DOHH2 (cell line): ENCODE measurements at regions not wholly inside any gene's neighbourhood (a gene's known extent, or its start where the extent isn't known, plus 50 kb on each side); places are given as distances from the start of the nearest gene placed in this dataset.
"Not testable (repeated sequence)": the region's sequence is repeated elsewhere in the genome, so short reads cannot be mapped to it uniquely, and the experiment has no call there.

Experiments used
- CTCF ChIP-seq: fragments of 200-600 bp; sonication (generic); IDR thresholded peaks from one replicate; pipeline ENCODE4 v1.5.1; 2014; ENCODE audit warnings: antibody characterized with exemption, mild to moderate bottlenecking, low read depth, low read length; ENCODE audit not compliant: poor library complexity, severe bottlenecking
- EZH2phosphoT487 ChIP-seq: fragments of 200-600 bp; sonication (generic); IDR thresholded peaks from 2 replicates; pipeline ENCODE4 v1.6.1; 2017; ENCODE audit warnings: borderline replicate concordance, mild to moderate bottlenecking, antibody characterized with exemption, low read length, moderate library complexity, mixed read lengths

- not testable (repeated sequence) for TF ChIP-seq CTCF, EZH2phosphoT487
These were observed 227.0 kb downstream of the ZNF716 start for GRCh38 chr7:57676928-57677327.
